GM12878 (cell line): ENCODE measurements at regions not wholly inside any gene's neighbourhood (a gene's known extent, or its start where the extent isn't known, plus 50 kb on each side); places are given as distances from the start of the nearest gene placed in this dataset.
"Not testable (repeated sequence)": the region's sequence is repeated elsewhere in the genome, so short reads cannot be mapped to it uniquely, and the experiment has no call there.

Experiments used
- EGR1 ChIP-seq, 2 experiments: IDR thresholded peaks; 1 replicate in 1 of 2; 2 replicates in 1 of 2; pipeline ENCODE4 v1.6.1; 2011 to 2012; ENCODE audit warnings: low read depth in 2 of 2, low read length in 2 of 2, borderline replicate concordance in 1 of 2, mild to moderate bottlenecking in 1 of 2, moderate library complexity in 1 of 2
- EP300 ChIP-seq, 2 experiments: fragments of 150-350 bp in 1 of 2; IDR thresholded peaks; 2 replicates each; pipeline ENCODE4 v1.6.1; 2011 to 2012; ENCODE audit warnings: low read depth in 2 of 2, low read length in 2 of 2, borderline replicate concordance in 1 of 2, improper control_type of control experiment in 1 of 2, inconsistent platforms in 1 of 2; ENCODE audit not compliant: control insufficient read depth in 1 of 2
- GATAD2B ChIP-seq: fragments of 450-650 bp; conservative IDR thresholded peaks from 2 replicates; pipeline ENCODE4 v1.6.1; 2017; ENCODE audit warnings: low read depth, mild to moderate bottlenecking, moderate library complexity
- POLR2AphosphoS5 ChIP-seq: IDR thresholded peaks from 2 replicates; pipeline ENCODE4 v1.6.1; 2011; ENCODE audit warnings: mild to moderate bottlenecking, low read length, inconsistent platforms
- SPI1 ChIP-seq: IDR thresholded peaks from 2 replicates; pipeline ENCODE4 v1.6.1; 2011; ENCODE audit warnings: low read depth, mild to moderate bottlenecking, low read length, moderate library complexity, borderline replicate concordance; ENCODE audit not compliant: insufficient read depth
- ZBTB40 ChIP-seq: fragments of 450-650 bp; IDR thresholded peaks from 2 replicates; pipeline ENCODE4 v1.6.1; 2016; ENCODE audit warnings: mild to moderate bottlenecking, moderate library complexity, borderline replicate concordance
- ZNF24 ChIP-seq: fragments of 450-650 bp; IDR thresholded peaks from 2 replicates; pipeline ENCODE4 v1.6.1; 2017; ENCODE audit warnings: antibody characterized with exemption, mild to moderate bottlenecking
- ZNF687 ChIP-seq: fragments of 450-650 bp; IDR thresholded peaks from 2 replicates; pipeline ENCODE4 v1.6.1; 2017; ENCODE audit warnings: mild to moderate bottlenecking, moderate library complexity

DNA sequence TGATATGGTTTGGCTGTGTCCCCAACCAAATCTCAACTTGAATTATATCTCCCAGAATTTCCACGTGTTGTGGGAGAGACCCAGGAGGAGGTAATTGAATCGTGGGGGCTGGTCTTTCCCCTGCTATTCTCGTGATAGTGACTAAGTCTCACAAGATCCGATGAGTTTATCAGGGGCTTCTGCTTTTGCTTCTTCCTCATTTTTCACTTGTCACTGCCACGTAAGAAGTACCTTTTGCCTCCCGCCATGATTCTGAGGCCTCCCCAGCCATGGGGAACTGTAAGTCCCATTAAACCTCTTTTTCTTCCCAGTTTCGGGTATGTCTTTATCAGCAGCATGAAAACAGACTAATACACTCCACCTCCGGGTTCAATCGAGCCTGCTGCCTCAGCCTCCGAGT is 54.3 kb upstream of the BICDL1 start:
- TF ChIP-seq EP300 (IDR thresholded peaks at IDR 0.05; ENCODE audit: borderline replicate concordance in 1 of 2, control insufficient read depth in 1 of 2, low read depth in 2 of 2, low read length in 2 of 2); POLR2AphosphoS5; SPI1; GATAD2B; ZBTB40; EGR1 (IDR thresholded peaks at IDR 0.05; ENCODE audit: borderline replicate concordance in 1 of 2, low read depth in 2 of 2, low read length in 2 of 2); ZNF687; ZNF24: not testable (repeated sequence)
